NCI-H82 treated with DMSO at 0.1 percent for 48 hours (cell line): ENCODE measurements at regions not wholly inside any gene's neighbourhood (a gene's known extent, or its start where the extent isn't known, plus 50 kb on each side); places are given as distances from the start of the nearest gene placed in this dataset.
"Not testable (repeated sequence)": the region's sequence is repeated elsewhere in the genome, so short reads cannot be mapped to it uniquely, and the experiment has no call there.

Experiments used
- DNase-seq: peaks from one replicate; lab custom pipeline; 2025; ENCODE audit not compliant: unreplicated experiment; lab: John Stamatoyannopoulos, UW

DNA sequence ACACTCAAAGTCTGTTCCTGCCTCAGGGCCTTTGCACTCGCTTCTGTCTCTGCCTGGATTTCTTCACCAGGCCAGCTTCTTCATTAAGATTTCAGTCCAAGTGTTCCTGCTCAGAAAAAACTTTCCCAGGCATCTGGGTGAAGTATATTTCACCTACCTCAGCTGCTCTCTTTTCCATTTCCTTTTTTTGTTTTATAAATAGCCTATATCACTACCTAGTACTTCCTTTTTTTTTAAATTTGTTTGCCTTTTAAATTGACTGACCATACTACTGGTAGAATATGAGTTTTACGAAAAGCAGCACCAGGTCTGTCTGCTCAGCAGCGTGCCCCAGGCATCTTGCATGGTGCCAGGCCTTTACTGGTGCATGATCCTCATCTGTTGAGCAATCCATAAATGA is 1064.4 kb downstream of the UQCRFS1 start:
- DNase-seq = no peak

DNA sequence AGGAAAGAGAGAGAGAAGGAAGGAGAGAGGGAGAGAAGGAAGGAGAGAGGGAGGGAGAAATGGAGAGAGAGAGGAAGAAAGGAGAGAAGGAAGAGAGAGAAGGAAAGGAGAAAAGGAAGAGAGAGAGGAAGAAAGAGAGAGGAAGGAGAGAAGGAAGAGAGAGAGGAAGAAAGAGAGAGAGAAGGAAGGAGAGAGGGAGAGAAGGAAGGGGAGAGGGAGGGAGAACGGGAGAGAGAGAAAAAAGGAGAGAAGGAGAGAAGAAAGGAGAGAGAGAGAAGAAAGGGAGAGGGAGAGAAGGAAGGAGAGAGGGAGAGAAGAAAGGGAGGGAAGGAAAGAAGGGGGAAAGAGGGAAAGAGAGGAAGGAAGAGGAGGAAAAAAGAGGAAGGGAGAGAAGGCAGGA is 1070.7 kb downstream of the UQCRFS1 start:
- DNase-seq = no peak

- DNase-seq = no peak
Measured at GRCh38 chr19:28140201-28140600, 1072.8 kb downstream of the UQCRFS1 start.

DNA sequence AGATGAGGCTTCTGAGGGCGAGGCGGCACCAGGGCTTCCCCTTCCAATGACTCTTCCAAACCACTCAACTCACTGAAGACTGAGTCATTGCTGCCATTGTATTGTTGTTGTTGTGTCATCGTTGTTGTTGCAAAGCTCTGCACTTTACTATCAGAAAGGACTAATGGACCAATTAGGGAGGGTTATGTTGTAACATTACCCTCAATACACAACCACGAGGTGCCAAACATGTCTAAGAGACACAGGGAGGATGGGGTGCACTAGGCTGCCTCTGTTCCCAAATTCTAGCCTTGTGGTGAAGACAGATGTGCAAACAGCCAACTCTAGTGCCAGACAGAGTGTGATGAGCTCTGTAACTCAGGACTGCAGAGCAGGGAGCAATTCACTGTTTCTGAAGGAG is 1075.2 kb downstream of the UQCRFS1 start:
- no peak for DNase-seq

DNA sequence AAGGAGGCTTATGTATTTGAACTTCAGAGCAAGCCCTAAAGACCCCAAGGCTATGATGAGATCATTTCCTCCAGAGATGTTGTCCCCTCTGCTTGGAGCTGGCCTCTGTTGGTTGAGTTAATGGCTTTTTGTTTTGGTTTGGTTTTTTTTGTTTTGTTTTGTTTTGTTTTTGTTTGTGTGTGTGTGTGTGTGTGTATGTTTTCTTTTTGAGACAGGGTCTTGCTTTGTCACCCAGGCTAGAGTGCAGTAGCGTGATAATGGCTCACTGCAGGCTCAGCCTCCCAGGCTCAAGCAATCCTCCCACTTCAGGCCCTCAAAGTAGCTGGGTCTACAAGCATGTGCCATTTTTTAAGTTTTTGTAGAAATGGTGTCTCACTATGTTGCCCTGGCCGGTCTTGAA is 1076.2 kb downstream of the UQCRFS1 start:
- DNase-seq = no peak

DNA sequence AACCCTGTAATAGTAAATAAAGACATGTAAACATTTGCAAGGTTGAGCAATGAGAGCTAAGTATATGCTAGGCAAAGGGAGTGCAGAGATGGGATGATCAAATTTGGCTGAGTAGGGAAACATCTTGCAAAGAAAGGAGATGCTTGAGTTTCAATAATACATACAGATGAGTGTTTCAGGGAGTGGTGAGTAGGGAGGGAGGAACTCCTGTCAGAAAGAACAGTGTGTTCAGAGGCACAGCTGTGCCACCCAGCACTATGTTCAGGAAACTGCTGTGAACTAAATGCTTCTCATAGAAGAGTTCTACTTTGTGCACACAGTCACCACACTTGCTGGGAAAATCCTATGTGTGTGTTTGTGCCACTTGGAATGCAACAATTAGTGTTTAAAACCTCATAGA is 1077.1 kb downstream of the UQCRFS1 start:
- no peak for DNase-seq

DNA sequence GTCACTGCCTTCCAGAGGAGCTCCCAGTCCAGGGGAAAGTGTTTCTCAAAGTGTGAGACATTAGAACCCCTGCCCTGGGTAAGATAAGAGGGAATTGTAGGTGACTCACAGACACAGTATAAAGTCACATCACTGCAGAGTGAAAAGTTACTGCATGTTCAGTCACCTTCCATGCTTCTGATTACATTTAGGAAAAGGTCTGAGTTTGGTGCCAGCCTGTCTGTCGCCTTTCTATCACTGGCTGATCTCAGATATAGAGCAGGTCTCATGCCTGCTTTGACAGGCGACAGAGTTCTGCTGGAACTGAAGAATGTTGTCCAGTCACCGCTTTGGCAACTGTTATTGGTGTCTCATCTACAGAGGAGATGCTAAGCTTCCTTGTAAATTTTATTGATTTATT is 1078.6 kb downstream of the UQCRFS1 start:
- DNase-seq = no peak

DNA sequence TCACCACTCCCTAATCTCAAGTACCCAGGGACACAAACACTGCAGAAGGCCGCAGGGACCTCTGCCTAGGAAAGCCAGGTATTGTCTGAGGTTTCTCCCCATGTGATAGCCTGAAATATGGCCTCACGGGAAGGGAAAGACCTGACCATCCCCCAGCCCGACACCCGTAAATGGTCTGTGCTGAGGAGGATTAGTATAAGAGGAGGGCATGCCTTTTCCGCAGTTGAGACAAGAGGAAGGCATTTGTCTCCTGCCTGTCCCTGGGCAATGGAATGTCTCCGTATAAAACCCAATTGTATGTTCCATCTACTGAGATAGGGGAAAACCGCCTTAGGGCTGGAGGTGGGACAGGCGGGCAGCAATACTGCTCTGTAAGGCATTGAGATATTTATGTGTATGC is 1082.1 kb downstream of the UQCRFS1 start:
- DNase-seq = not testable (repeated sequence)

GRCh38 chr19:28130066-28130511 is 1082.9 kb downstream of the UQCRFS1 start:
- DNase-seq = no peak

DNA sequence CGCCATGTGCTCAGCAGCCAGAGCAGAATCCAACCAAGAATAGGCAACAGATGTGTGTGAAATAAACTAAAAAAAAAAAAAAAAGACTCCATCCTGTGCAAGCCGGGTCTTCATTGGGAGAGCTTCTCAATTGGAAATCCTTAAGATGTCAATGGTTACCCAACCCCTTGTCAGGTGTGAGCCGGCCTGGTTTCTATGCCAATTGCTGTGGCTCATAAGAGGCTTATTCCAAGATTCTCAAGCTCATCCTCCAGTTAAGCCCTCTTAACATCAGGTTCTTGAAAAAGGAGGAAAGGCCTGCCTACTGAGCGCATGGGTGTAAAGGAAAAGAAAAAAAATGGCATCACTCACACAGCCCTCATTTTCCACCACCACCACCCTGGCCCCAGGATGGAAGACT is 1084.6 kb downstream of the UQCRFS1 start:
- DNase-seq = peak; percentile 73

DNA sequence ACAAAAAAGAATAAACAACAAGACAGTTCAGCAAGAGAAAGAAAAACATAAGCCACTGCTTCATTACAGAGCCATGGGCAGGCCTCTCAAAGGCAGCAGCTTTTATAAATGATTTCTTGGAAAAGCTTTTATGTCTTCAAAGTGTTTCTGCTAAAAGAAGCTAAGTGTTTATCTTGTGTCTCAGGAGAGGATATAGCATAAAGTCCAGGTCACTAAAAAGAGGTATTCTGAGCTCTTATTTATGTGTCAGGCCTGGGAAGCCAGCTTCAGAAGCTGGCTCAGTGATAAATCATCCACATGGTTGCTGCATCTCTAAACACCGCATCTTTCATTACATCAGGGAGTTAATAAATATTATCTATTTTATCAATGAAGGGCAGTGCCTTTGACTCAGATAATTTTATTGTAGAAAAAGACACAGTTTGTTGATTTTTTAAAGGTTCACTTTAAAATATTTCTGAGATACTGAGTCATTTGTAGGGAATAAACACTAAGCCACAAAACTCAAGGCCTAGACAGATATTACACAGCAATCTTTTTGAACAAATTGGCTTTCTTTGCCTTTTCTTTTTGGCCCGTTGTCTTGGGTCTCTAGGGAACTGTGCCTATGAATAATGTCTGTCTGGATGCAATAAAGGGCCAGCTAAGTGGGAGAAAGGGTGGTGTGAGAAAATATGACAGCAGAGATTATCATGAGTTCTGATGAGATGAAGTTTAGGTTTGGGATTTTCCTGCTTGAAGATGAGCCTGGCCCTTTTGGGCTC is 1086.6 kb downstream of the UQCRFS1 start:
- DNase-seq = no peak

DNA sequence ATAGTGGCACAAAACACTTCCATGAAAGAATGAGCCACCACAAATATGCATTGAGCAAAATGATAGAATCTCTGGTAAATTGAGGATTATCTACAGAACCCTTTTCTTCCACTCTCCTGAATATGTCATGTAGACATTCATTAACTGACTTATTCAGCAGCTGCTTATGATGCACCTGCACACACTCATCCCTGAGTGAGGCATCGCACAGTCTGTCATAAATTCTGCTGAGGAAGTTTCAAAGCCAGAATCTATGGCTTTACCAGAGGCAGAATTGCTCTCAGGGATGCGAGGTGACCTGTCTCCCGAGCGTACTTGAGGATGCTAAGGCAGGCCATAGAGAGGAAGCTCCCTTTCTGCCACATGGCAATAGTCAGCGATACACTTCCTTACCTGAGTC is 1090.2 kb downstream of the UQCRFS1 start:
- no peak for DNase-seq

DNA sequence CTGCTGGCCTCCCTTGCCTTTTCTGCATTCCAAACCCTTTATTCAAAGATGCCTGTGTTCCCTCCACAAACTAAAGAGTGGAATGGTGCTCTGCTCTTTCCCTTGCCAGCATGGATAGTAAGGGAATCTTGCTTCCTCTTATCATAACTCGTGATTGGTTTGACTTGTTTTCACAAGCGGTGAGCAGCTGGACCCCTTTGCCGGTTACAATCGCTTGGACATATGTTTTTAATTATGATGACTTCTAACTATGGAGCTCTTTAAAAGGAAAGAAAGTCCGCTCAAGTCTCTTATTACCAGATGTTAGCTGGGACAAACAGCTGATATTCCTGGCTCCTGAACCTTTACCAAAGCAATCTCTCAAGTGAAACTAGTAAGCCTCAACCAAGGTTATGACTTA is 1094.7 kb downstream of the UQCRFS1 start:
- DNase-seq = no peak

DNA sequence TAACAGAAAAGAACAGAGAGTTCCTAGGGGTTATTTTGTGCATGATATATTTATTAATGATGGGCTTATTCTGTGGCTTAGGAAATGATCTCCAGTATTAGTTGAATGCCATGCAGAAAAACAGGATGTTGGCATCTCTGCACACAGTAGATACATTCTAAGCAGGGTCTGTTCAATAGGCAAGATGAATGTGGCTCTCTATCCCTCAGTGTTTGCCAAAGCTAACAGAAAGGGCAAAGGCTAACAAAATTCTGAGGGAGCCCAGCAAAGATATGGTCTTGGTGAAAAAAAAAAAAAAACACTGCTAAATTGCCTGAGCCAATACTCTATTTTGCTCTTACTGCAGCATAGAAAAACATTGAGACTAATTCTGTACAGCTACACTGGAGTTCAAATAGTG is 1095.8 kb downstream of the UQCRFS1 start:
- no peak for DNase-seq

DNA sequence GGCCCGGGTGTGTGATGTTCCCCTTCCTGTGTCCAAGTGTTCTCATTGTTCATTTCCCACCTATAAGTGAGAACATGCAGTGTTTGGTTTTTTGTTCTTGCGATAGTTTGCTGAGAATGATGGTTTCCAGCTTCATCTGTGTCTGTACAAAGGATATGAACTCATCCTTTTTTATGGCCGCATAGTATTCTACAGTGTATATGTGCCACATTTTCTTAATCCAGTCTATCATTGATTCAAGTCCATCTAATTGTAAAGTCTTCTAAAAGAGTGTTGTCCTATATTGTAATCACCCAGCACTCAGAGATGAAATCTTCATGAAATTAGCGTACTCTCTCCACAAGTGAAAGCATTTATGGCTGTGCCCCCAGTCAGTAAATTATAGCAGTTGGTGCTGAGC is 1096.6 kb downstream of the UQCRFS1 start:
- not testable (repeated sequence) for DNase-seq

DNA sequence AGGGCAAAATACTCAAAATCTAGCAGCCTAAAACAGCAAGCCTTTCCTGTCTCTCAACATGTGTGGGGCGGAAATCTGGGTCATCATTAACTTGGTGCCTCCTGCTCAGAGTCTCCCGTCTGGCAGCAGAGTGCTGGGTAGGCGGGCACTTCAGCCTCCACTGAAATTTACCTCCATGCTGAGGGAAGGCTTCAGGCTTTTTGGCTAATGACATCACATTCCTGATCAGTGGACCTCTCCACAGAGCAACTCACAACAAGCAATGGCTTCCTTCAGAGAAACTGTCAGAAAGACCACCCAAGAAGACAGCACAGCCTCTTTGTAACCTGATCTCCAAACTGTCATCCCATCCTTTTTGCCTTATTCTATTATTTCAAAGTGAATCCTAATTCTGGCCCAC is 1109.0 kb downstream of the UQCRFS1 start:
- DNase-seq = no peak

DNA sequence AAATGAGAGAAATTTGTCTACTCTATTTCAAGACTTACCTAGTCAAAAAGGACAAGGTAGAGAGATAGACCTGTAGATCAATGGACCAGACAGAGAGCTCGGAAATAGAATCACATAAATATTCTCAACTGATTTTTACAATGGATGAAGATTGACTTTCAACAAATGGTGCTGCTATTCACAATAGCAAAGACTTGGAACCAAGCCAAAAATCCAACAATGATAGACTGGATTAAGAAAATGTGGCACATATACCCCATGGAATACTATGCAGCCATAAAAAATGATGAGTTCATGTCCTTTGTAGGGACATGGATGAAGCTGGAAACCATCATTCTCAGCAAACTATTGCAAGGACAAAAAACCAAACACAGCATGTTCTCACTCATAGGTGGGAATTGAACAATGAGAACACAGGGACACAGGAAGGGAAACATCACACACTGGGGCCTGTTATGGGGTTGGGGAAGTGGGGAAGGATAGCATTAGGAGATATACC is 1128.2 kb downstream of the UQCRFS1 start:
- DNase-seq = not testable (repeated sequence)

GRCh38 chr19:28076628-28077027 is 1136.3 kb downstream of the UQCRFS1 start:
- no peak for DNase-seq

DNA sequence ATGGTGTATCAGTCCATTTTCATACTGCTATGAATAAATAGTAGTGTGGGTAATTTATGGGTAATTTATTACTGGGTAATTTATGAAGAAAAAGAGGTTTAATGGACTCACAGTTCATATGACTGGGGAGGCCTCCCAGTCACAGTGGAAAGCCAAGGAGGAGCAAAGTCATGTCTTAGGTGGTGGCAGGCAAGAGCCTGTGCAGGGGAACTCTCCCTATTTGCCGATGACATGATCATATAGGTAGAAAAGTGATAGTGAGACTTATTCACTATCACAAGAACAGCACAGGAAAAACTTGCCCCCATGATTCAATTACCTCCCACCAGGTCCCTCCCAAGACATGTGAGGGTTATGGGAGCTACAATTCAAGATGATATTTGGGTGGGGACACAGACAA is 1137.7 kb downstream of the UQCRFS1 start:
- no peak for DNase-seq

- DNase-seq = no peak
Measured at GRCh38 chr19:28074773-28075172, 1138.2 kb downstream of the UQCRFS1 start.

DNA sequence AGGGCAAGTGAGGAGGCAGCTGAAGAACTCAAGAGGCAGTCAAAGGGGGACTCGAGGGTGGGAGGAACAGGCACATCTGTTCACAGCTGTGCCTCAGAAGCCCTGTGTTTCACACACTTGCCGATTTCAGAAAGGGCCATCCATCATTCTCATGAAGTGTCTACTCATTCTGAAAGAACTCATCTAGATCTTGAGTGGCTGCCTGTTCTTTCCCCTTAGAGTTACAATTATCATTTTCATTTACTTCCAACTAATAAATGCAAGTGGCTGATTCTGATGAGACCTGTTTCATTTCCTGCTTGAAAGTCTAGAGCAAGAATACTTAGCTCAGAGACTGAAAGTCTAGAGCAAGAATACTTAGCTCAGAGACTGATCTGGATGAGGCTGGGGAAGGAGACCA is 1145.1 kb downstream of the UQCRFS1 start:
- no peak for DNase-seq

DNA sequence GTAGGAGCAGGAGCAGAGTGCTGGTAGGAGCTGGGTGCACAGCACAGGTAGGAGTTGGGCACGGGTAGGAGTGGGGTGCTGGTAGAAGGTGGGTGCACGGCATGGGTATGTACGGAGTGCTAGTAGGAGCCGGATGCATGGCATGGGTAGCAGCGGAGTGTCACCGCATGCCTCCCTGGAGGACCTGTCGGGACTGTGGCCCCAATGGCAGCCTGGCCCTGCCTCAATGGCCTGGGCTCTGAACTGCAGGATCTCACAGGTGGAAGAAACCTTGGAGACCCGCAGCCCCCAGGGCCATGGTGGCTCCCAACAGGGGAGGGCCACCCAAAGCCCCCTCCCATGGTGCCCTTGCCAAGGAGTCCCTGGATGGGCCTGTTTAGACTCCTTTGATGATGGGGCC is 1146.0 kb downstream of the UQCRFS1 start:
- DNase-seq = no peak

GRCh38 chr19:28066161-28066560 is 1146.8 kb downstream of the UQCRFS1 start:
- DNase-seq = no peak
